IMR-90 (cell line): ENCODE measurements at regions not wholly inside any gene's neighbourhood (a gene's known extent, or its start where the extent isn't known, plus 50 kb on each side); places are given as distances from the start of the nearest gene placed in this dataset.

ENCODE experiments used
- ATAC-seq: fragments of 200-7000 bp; cut with Tn5 transposase; 2 replicates; pipeline ENCODE4 v1.9.1; 2020; ENCODE audit warnings: low read depth, mild to moderate bottlenecking, moderate library complexity
- BruUV-seq: library from RNA; stranded (reverse); fragments of 400-500 nt; replicated peaks from 2 replicates; lab custom pipeline; 2021; lab: Mats Ljungman, UMichigan
- CTCF ChIA-PET: fragments of 300-600 bp; formaldehyde crosslinking; extraction: SDS; loops from one replicate; lab custom pipeline; 2021; ENCODE audit warnings: antibody characterized with exemption; lab: Yijun Ruan, JAX
- POLR2A ChIA-PET: fragments of 300-600 bp; sonication (Branson Sonifier 250); formaldehyde crosslinking; loops from one replicate; lab custom pipeline; 2022; ENCODE audit warnings: antibody characterized with exemption; ENCODE audit not compliant: unreplicated experiment; lab: Charles Lee
- DNase-seq: peaks from one replicate; pipeline ENCODE4 v3.0.0; 2013
- H2AFZ ChIP-seq: replicated peaks from 2 replicates; pipeline ENCODE3; 2013; ENCODE audit warnings: low read length, mild to moderate bottlenecking; ENCODE audit not compliant: poor library complexity
- H2AK5ac ChIP-seq: 2 replicates; pipeline ENCODE4 v1.6.1; 2013; ENCODE audit warnings: low read depth, low read length, inconsistent platforms
- H2AK9ac ChIP-seq: replicated peaks from 2 replicates; pipeline ENCODE3; 2013; ENCODE audit warnings: mild to moderate bottlenecking, low read depth, low read length, moderate library complexity; ENCODE audit not compliant: poor library complexity
- H2BK120ac ChIP-seq: 2 replicates; pipeline ENCODE4 v1.6.1; 2013; ENCODE audit warnings: low read depth, low read length, inconsistent platforms
- H2BK15ac ChIP-seq: 3 replicates; pipeline ENCODE4 v1.6.1; 2013; ENCODE audit warnings: low read depth, low read length, inconsistent platforms
- H2BK20ac ChIP-seq: 2 replicates; pipeline ENCODE4 v1.6.1; 2013; ENCODE audit warnings: low read depth, mild to moderate bottlenecking, inconsistent platforms, low read length, moderate library complexity
- H2BK5ac ChIP-seq: 2 replicates; pipeline ENCODE4 v1.6.1; 2013; ENCODE audit warnings: mild to moderate bottlenecking, low read depth, low read length, inconsistent platforms; ENCODE audit not compliant: poor library complexity, severe bottlenecking
- H3K14ac ChIP-seq: replicated peaks from 2 replicates; pipeline ENCODE4 v1.6.1; 2013; ENCODE audit warnings: low read depth, low read length, inconsistent platforms
- H3K18ac ChIP-seq: 2 replicates; pipeline ENCODE4 v1.6.1; 2013; ENCODE audit warnings: low read depth, low read length, control low read depth
- H3K23ac ChIP-seq: 2 replicates; pipeline ENCODE4 v1.6.1; 2013; ENCODE audit warnings: low read depth, low read length, inconsistent platforms
- H3K27ac ChIP-seq: 2 replicates; pipeline ENCODE4 v1.5.1; 2013; ENCODE audit warnings: mild to moderate bottlenecking, control low read depth, low read length; ENCODE audit not compliant: insufficient read depth
- H3K27me3 ChIP-seq: 2 replicates; pipeline ENCODE4 v1.6.1; 2013; ENCODE audit warnings: low read length; ENCODE audit not compliant: control insufficient read depth, insufficient read depth
- H3K36me3 ChIP-seq: 2 replicates; pipeline ENCODE4 v1.6.1; 2013; ENCODE audit warnings: low read length, mixed read lengths; ENCODE audit not compliant: control insufficient read depth, insufficient read depth
- H3K4ac ChIP-seq: 2 replicates; pipeline ENCODE4 v1.6.1; 2013; ENCODE audit warnings: low read depth, low read length, inconsistent platforms
- H3K4me1 ChIP-seq: 2 replicates; pipeline ENCODE4 v1.6.1; 2013; ENCODE audit warnings: low read length, mixed read lengths; ENCODE audit not compliant: control insufficient read depth, insufficient read depth
- H3K4me2 ChIP-seq: 2 replicates; pipeline ENCODE4 v1.6.1; 2013; ENCODE audit warnings: low read depth, mild to moderate bottlenecking, control low read depth, low read length, moderate library complexity
- H3K4me3 ChIP-seq: 2 replicates; pipeline ENCODE4 v1.5.1; 2013; ENCODE audit warnings: low read depth, mild to moderate bottlenecking, control low read depth, low read length, moderate library complexity; ENCODE audit not compliant: insufficient read depth
- H3K56ac ChIP-seq: 2 replicates; pipeline ENCODE4 v1.6.1; 2013; ENCODE audit warnings: low read length, inconsistent platforms; ENCODE audit not compliant: insufficient read depth; ENCODE audit errors: extremely low read depth
- H3K79me1 ChIP-seq, 2 experiments: 2 replicates each; pipeline ENCODE4 v1.6.1; 2013; ENCODE audit warnings: low read length in 2 of 2, inconsistent platforms in 1 of 2, low read depth in 1 of 2
- H3K9ac ChIP-seq: 2 replicates; pipeline ENCODE4 v1.6.1; 2013; ENCODE audit warnings: low read depth, low read length, control low read depth
- H3K9me1 ChIP-seq: 2 replicates; pipeline ENCODE4 v1.6.1; 2013; ENCODE audit warnings: low read length, inconsistent platforms; ENCODE audit not compliant: insufficient read depth
- H3K9me3 ChIP-seq: 2 replicates; pipeline ENCODE4 v1.6.1; 2013; ENCODE audit warnings: low read length; ENCODE audit not compliant: control insufficient read depth, insufficient read depth
- H4K20me1 ChIP-seq: 2 replicates; pipeline ENCODE4 v1.6.1; 2013; ENCODE audit warnings: low read length, inconsistent platforms; ENCODE audit not compliant: insufficient read depth
- H4K5ac ChIP-seq: 2 replicates; pipeline ENCODE4 v1.6.1; 2013; ENCODE audit warnings: mild to moderate bottlenecking, low read depth, low read length, control low read depth
- H4K8ac ChIP-seq, 2 experiments: 2 replicates each; pipeline ENCODE4 v1.6.1; 2013; ENCODE audit warnings: low read depth in 2 of 2, low read length in 2 of 2, control low read depth in 1 of 2, inconsistent platforms in 1 of 2
- H4K91ac ChIP-seq: 2 replicates; pipeline ENCODE4 v1.6.1; 2013; ENCODE audit warnings: low read depth, low read length, inconsistent platforms; ENCODE audit not compliant: insufficient read depth
- BHLHE40 ChIP-seq: fragments of 150-350 bp; IDR thresholded peaks from 2 replicates; pipeline ENCODE4 v1.6.1; 2016; ENCODE audit warnings: mild to moderate bottlenecking, low read depth, low read length
- CEBPB ChIP-seq: IDR thresholded peaks from 2 replicates; pipeline ENCODE4 v1.6.1; 2012; ENCODE audit warnings: low read depth, low read length, improper control_type of control experiment
- CHD1 ChIP-seq: IDR thresholded peaks from 2 replicates; pipeline ENCODE4 v1.6.1; 2012; ENCODE audit warnings: low read depth, low read length, improper control_type of control experiment
- FOS ChIP-seq: fragments of 150-350 bp; IDR thresholded peaks from 2 replicates; pipeline ENCODE4 v1.6.1; 2016; ENCODE audit warnings: low read depth, low read length
- MAFK ChIP-seq: IDR thresholded peaks from 2 replicates; pipeline ENCODE4 v1.6.1; 2012; ENCODE audit warnings: low read depth, low read length, improper control_type of control experiment
- MAZ ChIP-seq: IDR thresholded peaks from 2 replicates; pipeline ENCODE4 v1.6.1; 2012; ENCODE audit warnings: low read depth, mild to moderate bottlenecking, low read length, improper control_type of control experiment, moderate library complexity, borderline replicate concordance
- MXI1 ChIP-seq: IDR thresholded peaks from 2 replicates; pipeline ENCODE4 v1.6.1; 2012; ENCODE audit warnings: low read depth, mild to moderate bottlenecking, low read length, moderate library complexity, borderline replicate concordance
- NFE2L2 ChIP-seq: fragments of 150-350 bp; IDR thresholded peaks from 2 replicates; pipeline ENCODE4 v1.6.1; 2016; ENCODE audit warnings: low read depth, mild to moderate bottlenecking, low read length
- POLR2A ChIP-seq: IDR thresholded peaks from 2 replicates; pipeline ENCODE4 v1.6.1; 2012; ENCODE audit warnings: mild to moderate bottlenecking, low read depth, low read length
- RAD21 ChIP-seq: IDR thresholded peaks from 2 replicates; pipeline ENCODE4 v1.6.1; 2012; ENCODE audit warnings: low read length, improper control_type of control experiment
- RCOR1 ChIP-seq: IDR thresholded peaks from 2 replicates; pipeline ENCODE4 v1.6.1; 2012; ENCODE audit warnings: mild to moderate bottlenecking, low read length, improper control_type of control experiment; ENCODE audit not compliant: insufficient replicate concordance
- RFX5 ChIP-seq: IDR thresholded peaks from 2 replicates; pipeline ENCODE4 v1.8.0; 2012; ENCODE audit warnings: low read depth, mild to moderate bottlenecking, low read length, moderate library complexity
- SMC3 ChIP-seq: fragments of 150-350 bp; IDR thresholded peaks from 2 replicates; pipeline ENCODE4 v1.6.1; 2016; ENCODE audit warnings: low read depth, mild to moderate bottlenecking, antibody characterized with exemption, low read length, moderate library complexity
- dilution Hi-C: fragments of 300-500 bp; cut with HindIII; formaldehyde crosslinking; loops from one replicate; pipeline ENCODE4 v1.14.3; 2018; ENCODE audit warnings: low sequenced_read_pairs; ENCODE audit not compliant: unreplicated experiment
- in situ Hi-C: fragments of 300-500 bp; cut with MboI; formaldehyde crosslinking; loops from 3 replicates; pipeline ENCODE4 v1.14.3; 2019; ENCODE audit warnings: low sequenced_read_pairs, inconsistent platforms, mixed read lengths
- intact Hi-C: fragments of 100-400 bp; cut with micrococcal nuclease; formaldehyde crosslinking; loops from 2 replicates; pipeline ENCODE4 v1.10.0; 2022
- TF ChIP-seq, protein P1 (sequence below): conservative IDR thresholded peaks from 2 replicates; pipeline ENCODE4 v1.5.1; 2012; ENCODE audit warnings: mild to moderate bottlenecking, low read depth, low read length, improper control_type of control experiment
- TF ChIP-seq, protein P2 (sequence below): fragments of 150-350 bp; IDR thresholded peaks from 2 replicates; pipeline ENCODE4 v1.6.1; 2017; ENCODE audit warnings: mild to moderate bottlenecking, antibody characterized with exemption, low read length, low read depth
- TF ChIP-seq, protein P3 (sequence below): fragments of 150-350 bp; IDR thresholded peaks from 2 replicates; pipeline ENCODE4 v1.6.1; 2016; ENCODE audit warnings: low read depth, mild to moderate bottlenecking, low read length, moderate library complexity, borderline replicate concordance

DNA sequence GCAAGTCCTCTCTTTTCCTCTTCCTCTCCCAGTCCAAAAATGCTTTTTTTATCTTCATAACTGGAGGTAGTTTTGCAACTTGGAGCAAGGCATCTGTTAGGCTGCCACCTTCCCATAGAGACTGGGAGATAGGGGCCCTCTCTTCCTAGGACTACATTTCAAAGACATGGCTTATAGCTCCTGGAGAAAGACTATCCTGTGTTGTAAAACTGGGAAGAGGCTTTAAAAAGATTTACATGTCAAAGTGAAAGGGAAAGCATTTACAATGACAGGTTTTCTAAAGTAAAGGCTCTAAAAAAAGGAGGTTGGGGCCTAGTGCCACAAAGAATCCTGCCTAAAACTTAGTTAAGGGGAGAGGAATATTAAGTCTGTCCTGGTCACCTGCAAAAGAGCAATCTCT is 82.2 kb upstream of the SEMA3E start:
- Histone ChIP-seq H3K56ac (no peak overlapping the region), H3K9me1 (no peaks in the 10 kb centered on the region), H3K27me3 (no peaks in the 10 kb centered on the region), H3K4me1 (no peaks in the 10 kb centered on the region), H4K91ac (no peak overlapping the region), H3K4me3 (no peak overlapping the region), H3K9ac (no peak overlapping the region), H3K9me3 (no peaks in the 10 kb centered on the region), H3K79me1 (no peaks in the 10 kb centered on the region), H2BK120ac (no peak overlapping the region), H3K4me2 (no peak overlapping the region), H3K23ac (no peak overlapping the region), H3K14ac (no peak overlapping the region), H3K4ac (no peak overlapping the region), H4K20me1 (no peaks in the 10 kb centered on the region), H3K18ac (no peak overlapping the region), H2AK9ac (no peak overlapping the region), H3K27ac (no peak overlapping the region), H2BK15ac (no peak overlapping the region), H2AK5ac (no peak overlapping the region), H2BK5ac (no peak overlapping the region), H2AFZ (no peak overlapping the region), H3K36me3 (no peaks in the 10 kb centered on the region), H4K5ac (no peak overlapping the region), H4K8ac (no peak overlapping the region), H2BK20ac (no peak overlapping the region)
- no peak for DNase-seq
- dilution Hi-C loops: no loop called here
- ATAC-seq: no peak
- BruUV-seq: no TSS peak
- ChIA-PET POLR2A (no interaction called here), CTCF (no interaction called here)
- TF ChIP-seq CHD1 (no peak), RAD21 (no peak), FOS (no peak), POLR2A (no peak), RCOR1 (no peak), SMC3 (no peak), NFE2L2 (no peak), RFX5 (no peak), BHLHE40 (no peak), MAZ (no peak), MXI1 (no peak), CEBPB (no peak), MAFK (no peak)
- TF ChIP-seq, protein P1, sequence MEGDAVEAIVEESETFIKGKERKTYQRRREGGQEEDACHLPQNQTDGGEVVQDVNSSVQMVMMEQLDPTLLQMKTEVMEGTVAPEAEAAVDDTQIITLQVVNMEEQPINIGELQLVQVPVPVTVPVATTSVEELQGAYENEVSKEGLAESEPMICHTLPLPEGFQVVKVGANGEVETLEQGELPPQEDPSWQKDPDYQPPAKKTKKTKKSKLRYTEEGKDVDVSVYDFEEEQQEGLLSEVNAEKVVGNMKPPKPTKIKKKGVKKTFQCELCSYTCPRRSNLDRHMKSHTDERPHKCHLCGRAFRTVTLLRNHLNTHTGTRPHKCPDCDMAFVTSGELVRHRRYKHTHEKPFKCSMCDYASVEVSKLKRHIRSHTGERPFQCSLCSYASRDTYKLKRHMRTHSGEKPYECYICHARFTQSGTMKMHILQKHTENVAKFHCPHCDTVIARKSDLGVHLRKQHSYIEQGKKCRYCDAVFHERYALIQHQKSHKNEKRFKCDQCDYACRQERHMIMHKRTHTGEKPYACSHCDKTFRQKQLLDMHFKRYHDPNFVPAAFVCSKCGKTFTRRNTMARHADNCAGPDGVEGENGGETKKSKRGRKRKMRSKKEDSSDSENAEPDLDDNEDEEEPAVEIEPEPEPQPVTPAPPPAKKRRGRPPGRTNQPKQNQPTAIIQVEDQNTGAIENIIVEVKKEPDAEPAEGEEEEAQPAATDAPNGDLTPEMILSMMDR: no peak
- TF ChIP-seq, protein P2, sequence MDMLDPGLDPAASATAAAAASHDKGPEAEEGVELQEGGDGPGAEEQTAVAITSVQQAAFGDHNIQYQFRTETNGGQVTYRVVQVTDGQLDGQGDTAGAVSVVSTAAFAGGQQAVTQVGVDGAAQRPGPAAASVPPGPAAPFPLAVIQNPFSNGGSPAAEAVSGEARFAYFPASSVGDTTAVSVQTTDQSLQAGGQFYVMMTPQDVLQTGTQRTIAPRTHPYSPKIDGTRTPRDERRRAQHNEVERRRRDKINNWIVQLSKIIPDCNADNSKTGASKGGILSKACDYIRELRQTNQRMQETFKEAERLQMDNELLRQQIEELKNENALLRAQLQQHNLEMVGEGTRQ: no peak
- TF ChIP-seq, protein P3, sequence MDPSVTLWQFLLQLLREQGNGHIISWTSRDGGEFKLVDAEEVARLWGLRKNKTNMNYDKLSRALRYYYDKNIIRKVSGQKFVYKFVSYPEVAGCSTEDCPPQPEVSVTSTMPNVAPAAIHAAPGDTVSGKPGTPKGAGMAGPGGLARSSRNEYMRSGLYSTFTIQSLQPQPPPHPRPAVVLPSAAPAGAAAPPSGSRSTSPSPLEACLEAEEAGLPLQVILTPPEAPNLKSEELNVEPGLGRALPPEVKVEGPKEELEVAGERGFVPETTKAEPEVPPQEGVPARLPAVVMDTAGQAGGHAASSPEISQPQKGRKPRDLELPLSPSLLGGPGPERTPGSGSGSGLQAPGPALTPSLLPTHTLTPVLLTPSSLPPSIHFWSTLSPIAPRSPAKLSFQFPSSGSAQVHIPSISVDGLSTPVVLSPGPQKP: no peak
- in situ Hi-C loops: no loop called here
- intact Hi-C loops: no loop called here
